Frontal cortex (tissue), 3 donors: ENCODE measurements at regions not wholly inside any gene's neighbourhood (a gene's known extent, or its start where the extent isn't known, plus 50 kb on each side); places are given as distances from the start of the nearest gene placed in this dataset.

Source experiments
- DNase-seq, 2 donors: peaks; one replicate each; pipeline ENCODE4 v3.0.0; 2012; ENCODE audit warnings: low spot score in 2 of 2
- FAIRE-seq: peaks from 2 replicates; lab custom pipeline; 2012; peaks lifted over from hg19 to GRCh38; lab: Jason Lieb, UNC
- donor health status: control.
- donor health status: control.
- donor health status: control.

DNA sequence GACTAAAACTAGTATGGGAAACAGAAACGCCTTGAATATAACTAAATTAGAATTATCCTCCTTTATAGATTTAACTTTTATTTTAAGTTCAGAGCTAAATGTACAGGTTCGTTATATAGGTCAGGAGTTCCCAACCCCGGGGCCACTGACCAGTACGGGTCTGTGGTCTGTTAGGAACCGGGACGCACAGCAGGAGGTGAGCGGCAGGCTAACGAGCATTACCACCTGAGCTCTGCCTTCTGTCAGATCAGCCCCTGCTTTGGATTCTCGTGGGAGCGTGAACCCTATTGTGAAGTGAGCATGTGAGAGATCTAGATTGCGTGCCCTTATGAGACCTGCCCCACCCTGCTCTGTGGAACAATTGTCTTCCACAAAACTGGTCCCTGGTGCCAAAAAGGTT is 51.0 kb downstream of the FAT4 start:
- no peak for DNase-seq
- no peak for FAIRE-seq

GRCh38 chr4:125368146-125368545 is 53.4 kb downstream of the FAT4 start:
- FAIRE-seq, result no peak
- DNase-seq, result no peak

GRCh38 chr4:125368671-125369081 is 53.9 kb downstream of the FAT4 start:
- FAIRE-seq, result no peak
- DNase-seq, result no peak

DNA sequence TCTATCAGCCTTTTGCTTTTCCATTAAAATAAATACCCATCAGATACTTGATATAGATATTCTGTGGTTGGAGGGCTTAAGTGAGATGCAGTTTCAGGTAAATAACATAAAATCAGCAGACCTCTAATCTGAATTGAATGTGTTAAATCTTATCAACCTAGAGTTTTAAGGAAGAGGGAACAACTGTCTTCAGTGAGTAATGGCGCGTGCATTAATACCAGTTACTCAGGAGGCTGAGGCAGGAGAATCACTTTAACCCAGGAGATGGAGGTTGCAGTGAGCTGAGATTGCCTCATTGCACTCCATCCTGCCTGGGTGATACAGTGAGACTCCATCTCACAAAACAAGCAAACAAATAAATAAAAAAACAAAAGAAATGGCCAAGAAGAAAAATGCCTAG is 54.3 kb downstream of the FAT4 start:
- FAIRE-seq, result no peak
- DNase-seq, result no peak

GRCh38 chr4:125370478-125370877 is 55.7 kb downstream of the FAT4 start:
- FAIRE-seq, result no peak
- no peak for DNase-seq

DNA sequence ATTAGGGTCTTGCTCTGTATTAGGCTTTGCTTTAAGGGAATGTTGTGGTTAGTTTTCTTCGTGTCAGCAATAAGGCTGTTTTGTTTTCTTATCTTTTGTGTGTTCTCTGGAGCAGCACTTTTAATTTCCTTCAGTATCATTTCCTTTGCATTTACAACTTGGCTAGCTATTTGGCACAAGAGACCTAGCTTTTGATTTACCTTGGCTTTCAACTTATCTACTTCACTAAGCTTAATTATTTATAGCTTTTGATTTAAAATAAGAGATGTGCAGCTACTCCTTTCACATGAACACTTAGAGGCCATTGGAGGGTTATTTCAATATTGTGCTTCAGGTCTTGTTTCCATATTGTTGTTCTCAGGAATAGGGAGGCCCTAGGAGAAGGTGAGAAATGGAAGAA is 68.2 kb downstream of the FAT4 start:
- FAIRE-seq (no peak), DNase-seq (no peak)

- DNase-seq, result no peak
These were observed 73.0 kb downstream of the FAT4 start for GRCh38 chr4:125387770-125388169.

GRCh38 chr4:125388613-125389012 is 73.9 kb downstream of the FAT4 start:
- DNase-seq (no peak), FAIRE-seq (no peak)

More at GRCh38 chr4:125387770-125388169, 73.0 kb downstream of the FAT4 start:
- FAIRE-seq, result no peak

DNA sequence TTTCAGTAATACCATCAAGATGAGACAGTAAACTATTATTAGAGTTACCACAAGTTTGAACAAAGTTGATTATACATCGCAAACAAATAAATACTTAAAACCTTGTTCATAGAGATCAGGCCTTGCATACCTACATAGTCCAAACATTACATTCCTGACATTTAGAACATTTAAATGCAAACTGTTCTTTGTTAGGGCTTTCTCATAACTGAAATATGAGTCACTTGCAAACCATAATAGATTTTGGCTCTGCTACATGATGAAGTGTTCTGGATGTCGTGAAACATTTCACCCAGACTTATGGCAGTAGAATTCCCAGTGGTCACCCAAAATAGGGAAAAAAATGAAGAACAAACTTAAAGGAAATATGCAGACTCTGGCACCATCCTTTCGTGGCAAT is 75.0 kb downstream of the FAT4 start:
- FAIRE-seq (no peak), DNase-seq (no peak)

- FAIRE-seq (no peak), DNase-seq (no peak)
These were observed 75.4 kb downstream of the FAT4 start for GRCh38 chr4:125390126-125390525.

GRCh38 chr4:125390727-125391126 is 76.0 kb downstream of the FAT4 start:
- DNase-seq (no peak), FAIRE-seq (no peak)

DNA sequence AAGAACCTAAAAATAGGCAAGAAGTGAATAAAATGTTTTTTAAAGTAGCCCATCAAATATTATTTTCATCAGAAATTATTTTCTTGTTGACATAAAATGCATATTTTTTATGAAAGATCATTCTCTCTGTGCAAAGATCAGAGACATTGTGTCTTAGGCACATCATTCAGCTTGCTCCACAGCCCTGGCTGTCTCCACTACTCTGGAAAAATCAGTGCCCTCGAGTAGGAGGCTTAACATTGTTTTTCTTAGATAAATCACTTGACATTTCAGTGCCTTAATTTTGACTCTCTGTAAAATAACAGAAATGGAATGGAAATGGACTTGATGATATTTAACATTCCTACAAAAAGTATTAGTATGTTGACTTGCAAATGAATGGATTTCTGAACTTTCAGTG is 77.9 kb downstream of the FAT4 start:
- FAIRE-seq, result no peak
- DNase-seq, result no peak

GRCh38 chr4:125393825-125394224 is 79.1 kb downstream of the FAT4 start:
- no peak for FAIRE-seq
- DNase-seq, result no peak

DNA sequence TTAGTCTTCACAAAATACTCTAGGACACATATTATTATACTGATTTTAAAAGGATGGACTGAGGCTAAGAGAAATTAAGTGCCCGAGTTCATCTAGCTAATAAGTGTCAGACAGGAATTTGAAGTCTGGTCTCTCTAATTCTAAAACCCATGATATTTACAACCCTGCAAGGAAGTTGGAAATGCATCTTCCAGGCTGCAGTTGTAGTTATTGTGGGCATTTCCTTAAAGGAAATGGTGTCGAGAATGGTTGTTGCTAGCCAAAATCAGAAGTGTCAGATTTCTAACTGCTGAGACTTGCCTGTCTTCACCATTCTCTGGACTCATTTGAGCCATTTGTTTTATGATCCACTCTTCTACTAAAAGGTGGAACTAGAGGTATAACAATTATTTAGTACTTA is 82.5 kb downstream of the FAT4 start:
- no peak for DNase-seq
- FAIRE-seq, result no peak

- no peak for FAIRE-seq
These were observed 83.7 kb downstream of the FAT4 start for GRCh38 chr4:125398263-125399002.

GRCh38 chr4:125400756-125401155 is 86.0 kb downstream of the FAT4 start:
- DNase-seq (no peak), FAIRE-seq (no peak)

More at GRCh38 chr4:125398263-125399002, 83.7 kb downstream of the FAT4 start:
- no peak for DNase-seq

GRCh38 chr4:125401784-125402183 is 87.0 kb downstream of the FAT4 start:
- FAIRE-seq, result no peak
- DNase-seq, result no peak

GRCh38 chr4:125420526-125420925 is 105.8 kb downstream of the FAT4 start:
- DNase-seq, result no peak
- FAIRE-seq, result no peak

- DNase-seq, result no peak
- no peak for FAIRE-seq
These were observed 106.8 kb downstream of the FAT4 start for GRCh38 chr4:125421547-125421946.

GRCh38 chr4:125423124-125423523 is 108.4 kb downstream of the FAT4 start:
- DNase-seq, result no peak
- FAIRE-seq, result no peak

- no peak for DNase-seq
- FAIRE-seq, result no peak
These were observed 114.1 kb downstream of the FAT4 start for GRCh38 chr4:125428832-125429231.

DNA sequence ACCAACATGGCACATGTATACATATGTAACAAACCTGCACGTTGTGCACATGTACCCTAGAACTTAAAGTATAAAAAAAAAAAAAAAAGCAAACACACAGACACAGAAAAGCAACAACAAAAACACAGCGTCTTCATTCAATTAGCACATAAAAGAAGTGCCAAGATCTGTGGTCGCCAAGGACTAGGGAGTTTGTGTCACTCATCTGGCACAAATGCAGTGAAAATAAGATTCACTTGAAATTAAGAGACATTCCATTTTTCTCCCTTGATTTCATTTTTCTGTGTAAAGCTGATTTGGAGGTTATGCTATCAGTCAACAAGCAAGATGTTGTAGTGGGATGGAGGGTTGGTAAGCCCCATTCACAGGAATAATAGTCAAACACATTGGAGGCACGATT is 115.3 kb downstream of the FAT4 start:
- FAIRE-seq (no peak), DNase-seq (no peak)
